OCI-LY7 (cell line): ENCODE measurements at regions not wholly inside any gene's neighbourhood (a gene's known extent, or its start where the extent isn't known, plus 50 kb on each side); places are given as distances from the start of the nearest gene placed in this dataset.

Experiments used
- BruUV-seq: library from RNA; stranded (reverse); fragments of 400-500 nt; replicated peaks from 2 replicates; lab custom pipeline; 2021; lab: Mats Ljungman, UMichigan
- CTCF ChIA-PET: fragments of 300-600 bp; sonication (Branson Sonifier 250); formaldehyde crosslinking; loops from one replicate; lab custom pipeline; 2022; ENCODE audit warnings: antibody characterized with exemption; ENCODE audit not compliant: unreplicated experiment; lab: Charles Lee
- POLR2A ChIA-PET: fragments of 300-600 bp; sonication (Branson Sonifier 250); formaldehyde crosslinking; loops from one replicate; lab custom pipeline; 2022; ENCODE audit warnings: antibody characterized with exemption; lab: Charles Lee
- DNase-seq: peaks from one replicate; pipeline ENCODE4 v3.0.0-alpha.2; 2015; ENCODE audit warnings: low spot score
- H2AFZ ChIP-seq: fragments of 200-600 bp; sonication (generic), shearing (Covaris generic); 2 replicates; pipeline ENCODE4 v1.6.1; 2014; ENCODE audit warnings: mild to moderate bottlenecking, antibody characterized with exemption, low read length, moderate library complexity
- H3K27ac ChIP-seq: fragments of 200-600 bp; sonication (generic); 2 replicates; pipeline ENCODE4 v1.5.1; 2014; ENCODE audit warnings: mixed run types, low read depth, mild to moderate bottlenecking, moderate library complexity, low read length, inconsistent platforms; ENCODE audit not compliant: poor library complexity, severe bottlenecking
- H3K36me3 ChIP-seq: fragments of 200-600 bp; sonication (generic); 2 replicates; pipeline ENCODE4 v1.6.1; 2014; ENCODE audit warnings: mild to moderate bottlenecking, antibody characterized with exemption, low read length, moderate library complexity, mixed read lengths; ENCODE audit not compliant: insufficient read depth
- H3K4me1 ChIP-seq: fragments of 200-600 bp; sonication (generic); 2 replicates; pipeline ENCODE4 v1.5.1; 2014; ENCODE audit warnings: mild to moderate bottlenecking, low read length; ENCODE audit not compliant: insufficient read depth, poor library complexity, severe bottlenecking
- H3K4me2 ChIP-seq: fragments of 200-600 bp; sonication (generic); 2 replicates; pipeline ENCODE4 v1.6.1; 2014; ENCODE audit warnings: mild to moderate bottlenecking, low read length
- H3K4me3 ChIP-seq: fragments of 200-600 bp; sonication (generic); 2 replicates; pipeline ENCODE4 v1.5.1; 2014; ENCODE audit warnings: mild to moderate bottlenecking, low read depth, low read length; ENCODE audit not compliant: poor library complexity, severe bottlenecking
- H3K79me2 ChIP-seq: fragments of 200-600 bp; sonication (generic); 2 replicates; pipeline ENCODE4 v1.6.1; 2016; ENCODE audit warnings: low read depth, mild to moderate bottlenecking, low read length, moderate library complexity, mixed read lengths; ENCODE audit not compliant: insufficient read depth
- H3K9me2 ChIP-seq: fragments of 200-600 bp; sonication (generic); 2 replicates; pipeline ENCODE4 v1.6.1; 2016; ENCODE audit warnings: mild to moderate bottlenecking, low read length, mixed read lengths; ENCODE audit not compliant: insufficient read depth
- H3K9me3 ChIP-seq: fragments of 200-600 bp; sonication (generic); 2 replicates; pipeline ENCODE4 v1.6.1; 2014; ENCODE audit warnings: mild to moderate bottlenecking, mixed run types, low read length, mixed read lengths
- H4K20me1 ChIP-seq: fragments of 200-600 bp; sonication (generic); 2 replicates; pipeline ENCODE4 v1.6.1; 2014; ENCODE audit warnings: mild to moderate bottlenecking, antibody characterized with exemption, low read length, moderate library complexity, mixed read lengths; ENCODE audit not compliant: insufficient read depth
- CTCF ChIP-seq: fragments of 200-600 bp; sonication (generic); conservative IDR thresholded peaks from 2 replicates; pipeline ENCODE4 v1.5.1; 2014; ENCODE audit warnings: mild to moderate bottlenecking, antibody characterized with exemption, low read length, moderate library complexity, mixed read lengths
- EZH2phosphoT487 ChIP-seq: fragments of 200-600 bp; sonication (generic); IDR thresholded peaks from 2 replicates; pipeline ENCODE4 v1.6.1; 2018; ENCODE audit warnings: low read depth, borderline replicate concordance, mild to moderate bottlenecking, mixed run types, antibody characterized with exemption, low read length, moderate library complexity, mixed read lengths
- intact Hi-C: fragments of 100-400 bp; cut with micrococcal nuclease; formaldehyde crosslinking; loops from one replicate; pipeline ENCODE4 v1.10.0; 2022; ENCODE audit not compliant: unreplicated experiment

GRCh38 chr18:67200665-67201064, 315.9 kb downstream of the DSEL start:
- Histone ChIP-seq H3K4me1 (no peaks in the 10 kb centered on the region), H3K27ac (no peak overlapping the region), H3K79me2 (no peaks in the 10 kb centered on the region), H2AFZ (no peak overlapping the region), H3K9me3 (no peaks in the 10 kb centered on the region), H3K9me2 (no peaks in the 10 kb centered on the region), H3K4me2 (no peak overlapping the region), H4K20me1 (no peaks in the 10 kb centered on the region), H3K36me3 (no peaks in the 10 kb centered on the region), H3K4me3 (no peak overlapping the region)
- no peak for DNase-seq
- no TSS peak for BruUV-seq
- POLR2A ChIA-PET, result no interaction called here
- CTCF ChIA-PET, result no interaction called here
- TF ChIP-seq CTCF, result no peak
- no peak for TF ChIP-seq EZH2phosphoT487
- intact Hi-C loops, result loop anchor here (5.0 kb wide), 1 partner anchor 98 kb away; no protein-coding TSS in a partner anchor

- H3K36me3 ChIP-seq, result no peaks in the 10 kb centered on the region
- TF ChIP-seq CTCF (peak; percentile 68), EZH2phosphoT487 (no peak)
Measured at GRCh38 chr18:67199993-67200617, 316.4 kb downstream of the DSEL start.

GRCh38 chr18:67194886-67195285, 321.6 kb downstream of the DSEL start:
- Histone ChIP-seq H3K9me2 (no peaks in the 10 kb centered on the region), H2AFZ (no peak overlapping the region), H3K9me3 (no peaks in the 10 kb centered on the region), H3K4me1 (no peaks in the 10 kb centered on the region), H3K27ac (no peak overlapping the region), H4K20me1 (no peaks in the 10 kb centered on the region), H3K4me2 (no peak overlapping the region), H3K79me2 (no peaks in the 10 kb centered on the region), H3K4me3 (no peak overlapping the region), H3K36me3 (no peaks in the 10 kb centered on the region)
- DNase-seq, result no peak
- intact Hi-C loops, result no loop called here
- no TSS peak for BruUV-seq
- no peak for TF ChIP-seq CTCF
- TF ChIP-seq EZH2phosphoT487, result no peak
- CTCF ChIA-PET, result no interaction called here
- POLR2A ChIA-PET, result no interaction called here

More at GRCh38 chr18:67199993-67200617, 316.4 kb downstream of the DSEL start:
- no peak overlapping the region for H2AFZ ChIP-seq
- H3K79me2 ChIP-seq, result no peaks in the 10 kb centered on the region
- CTCF ChIA-PET, result no interaction called here
- H3K27ac ChIP-seq, result no peak overlapping the region
- H4K20me1 ChIP-seq, result no peaks in the 10 kb centered on the region
- no peaks in the 10 kb centered on the region for H3K9me3 ChIP-seq
- H3K4me2 ChIP-seq, result no peak overlapping the region
- H3K4me3 ChIP-seq, result no peak overlapping the region
- POLR2A ChIA-PET, result no interaction called here
- no TSS peak for BruUV-seq
- no peaks in the 10 kb centered on the region for H3K4me1 ChIP-seq
- intact Hi-C loops, result loop anchor here (5.0 kb wide), 1 partner anchor 98 kb away; no protein-coding TSS in a partner anchor
- DNase-seq, result peak; percentile 16
- no peaks in the 10 kb centered on the region for H3K9me2 ChIP-seq
